ENCODE measurements at regions not wholly inside any gene's neighbourhood (a gene's known extent, or its start where the extent isn't known, plus 50 kb on each side); places are given as distances from the start of the nearest gene placed in this dataset.

DNA sequence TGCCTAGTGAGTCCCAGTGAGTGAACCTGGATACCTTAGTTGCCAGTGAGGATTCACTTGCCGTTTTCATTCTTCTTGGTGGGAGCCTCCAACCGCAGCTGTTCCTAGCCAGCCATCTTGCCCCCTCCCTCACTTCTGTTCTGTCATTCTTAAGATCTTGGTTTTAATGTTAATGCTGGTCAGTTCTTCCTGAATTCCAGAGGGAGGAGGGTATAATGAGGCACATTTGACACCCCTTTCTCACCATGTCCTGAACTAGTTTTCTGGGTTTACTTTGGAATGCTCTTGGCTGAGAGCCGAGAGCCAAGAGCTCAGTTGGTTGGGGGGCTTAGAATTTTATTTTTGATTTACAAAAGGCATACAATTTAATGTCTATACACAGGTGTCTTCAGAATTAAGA is 78.5 kb upstream of the ADCY1 start:
- TF ChIP-seq SIN3A (IDR thresholded peaks at IDR 0.05; ENCODE audit: borderline replicate concordance, insufficient read depth, low read depth, low read length), result no peak
- TF ChIP-seq, protein P1, sequence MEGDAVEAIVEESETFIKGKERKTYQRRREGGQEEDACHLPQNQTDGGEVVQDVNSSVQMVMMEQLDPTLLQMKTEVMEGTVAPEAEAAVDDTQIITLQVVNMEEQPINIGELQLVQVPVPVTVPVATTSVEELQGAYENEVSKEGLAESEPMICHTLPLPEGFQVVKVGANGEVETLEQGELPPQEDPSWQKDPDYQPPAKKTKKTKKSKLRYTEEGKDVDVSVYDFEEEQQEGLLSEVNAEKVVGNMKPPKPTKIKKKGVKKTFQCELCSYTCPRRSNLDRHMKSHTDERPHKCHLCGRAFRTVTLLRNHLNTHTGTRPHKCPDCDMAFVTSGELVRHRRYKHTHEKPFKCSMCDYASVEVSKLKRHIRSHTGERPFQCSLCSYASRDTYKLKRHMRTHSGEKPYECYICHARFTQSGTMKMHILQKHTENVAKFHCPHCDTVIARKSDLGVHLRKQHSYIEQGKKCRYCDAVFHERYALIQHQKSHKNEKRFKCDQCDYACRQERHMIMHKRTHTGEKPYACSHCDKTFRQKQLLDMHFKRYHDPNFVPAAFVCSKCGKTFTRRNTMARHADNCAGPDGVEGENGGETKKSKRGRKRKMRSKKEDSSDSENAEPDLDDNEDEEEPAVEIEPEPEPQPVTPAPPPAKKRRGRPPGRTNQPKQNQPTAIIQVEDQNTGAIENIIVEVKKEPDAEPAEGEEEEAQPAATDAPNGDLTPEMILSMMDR (IDR thresholded peaks at IDR 0.05), result no peak
- TF ChIP-seq TCF7L2 (IDR thresholded peaks at IDR 0.05; ENCODE audit: low read depth, low read length), result no peak
- TF ChIP-seq, protein P2, sequence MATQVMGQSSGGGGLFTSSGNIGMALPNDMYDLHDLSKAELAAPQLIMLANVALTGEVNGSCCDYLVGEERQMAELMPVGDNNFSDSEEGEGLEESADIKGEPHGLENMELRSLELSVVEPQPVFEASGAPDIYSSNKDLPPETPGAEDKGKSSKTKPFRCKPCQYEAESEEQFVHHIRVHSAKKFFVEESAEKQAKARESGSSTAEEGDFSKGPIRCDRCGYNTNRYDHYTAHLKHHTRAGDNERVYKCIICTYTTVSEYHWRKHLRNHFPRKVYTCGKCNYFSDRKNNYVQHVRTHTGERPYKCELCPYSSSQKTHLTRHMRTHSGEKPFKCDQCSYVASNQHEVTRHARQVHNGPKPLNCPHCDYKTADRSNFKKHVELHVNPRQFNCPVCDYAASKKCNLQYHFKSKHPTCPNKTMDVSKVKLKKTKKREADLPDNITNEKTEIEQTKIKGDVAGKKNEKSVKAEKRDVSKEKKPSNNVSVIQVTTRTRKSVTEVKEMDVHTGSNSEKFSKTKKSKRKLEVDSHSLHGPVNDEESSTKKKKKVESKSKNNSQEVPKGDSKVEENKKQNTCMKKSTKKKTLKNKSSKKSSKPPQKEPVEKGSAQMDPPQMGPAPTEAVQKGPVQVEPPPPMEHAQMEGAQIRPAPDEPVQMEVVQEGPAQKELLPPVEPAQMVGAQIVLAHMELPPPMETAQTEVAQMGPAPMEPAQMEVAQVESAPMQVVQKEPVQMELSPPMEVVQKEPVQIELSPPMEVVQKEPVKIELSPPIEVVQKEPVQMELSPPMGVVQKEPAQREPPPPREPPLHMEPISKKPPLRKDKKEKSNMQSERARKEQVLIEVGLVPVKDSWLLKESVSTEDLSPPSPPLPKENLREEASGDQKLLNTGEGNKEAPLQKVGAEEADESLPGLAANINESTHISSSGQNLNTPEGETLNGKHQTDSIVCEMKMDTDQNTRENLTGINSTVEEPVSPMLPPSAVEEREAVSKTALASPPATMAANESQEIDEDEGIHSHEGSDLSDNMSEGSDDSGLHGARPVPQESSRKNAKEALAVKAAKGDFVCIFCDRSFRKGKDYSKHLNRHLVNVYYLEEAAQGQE (IDR thresholded peaks at IDR 0.05; ENCODE audit: insufficient read depth in 1 of 2, low read depth in 2 of 2, low read length in 1 of 2), result no peak
- no peak for TF ChIP-seq POLR2AphosphoS5 (IDR thresholded peaks at IDR 0.05; ENCODE audit: low read depth, low read length)
